Astrocyte of the cerebellum (primary cell): ENCODE measurements at regions not wholly inside any gene's neighbourhood (a gene's known extent, or its start where the extent isn't known, plus 50 kb on each side); places are given as distances from the start of the nearest gene placed in this dataset.

Experiments used
- DNase-seq: peaks from one replicate; pipeline ENCODE4 v3.0.0-alpha.2; 2011; ENCODE audit warnings: low read depth
- H3K4me3 ChIP-seq: 2 replicates; pipeline ENCODE4 v1.5.1; 2011; ENCODE audit warnings: mild to moderate bottlenecking, low read depth, low read length, moderate library complexity
- in situ Hi-C: cut with HindIII; loops from 2 replicates; pipeline ENCODE4 v1.10.0; 2017; ENCODE audit warnings: low sequenced_read_pairs
- TF ChIP-seq, protein P1 (sequence below): IDR thresholded peaks from 2 replicates; pipeline ENCODE4 v1.5.1; 2012; ENCODE audit warnings: low read length, low read depth, moderate library complexity, mild to moderate bottlenecking; ENCODE audit errors: missing control alignments

- TF ChIP-seq, protein P1, sequence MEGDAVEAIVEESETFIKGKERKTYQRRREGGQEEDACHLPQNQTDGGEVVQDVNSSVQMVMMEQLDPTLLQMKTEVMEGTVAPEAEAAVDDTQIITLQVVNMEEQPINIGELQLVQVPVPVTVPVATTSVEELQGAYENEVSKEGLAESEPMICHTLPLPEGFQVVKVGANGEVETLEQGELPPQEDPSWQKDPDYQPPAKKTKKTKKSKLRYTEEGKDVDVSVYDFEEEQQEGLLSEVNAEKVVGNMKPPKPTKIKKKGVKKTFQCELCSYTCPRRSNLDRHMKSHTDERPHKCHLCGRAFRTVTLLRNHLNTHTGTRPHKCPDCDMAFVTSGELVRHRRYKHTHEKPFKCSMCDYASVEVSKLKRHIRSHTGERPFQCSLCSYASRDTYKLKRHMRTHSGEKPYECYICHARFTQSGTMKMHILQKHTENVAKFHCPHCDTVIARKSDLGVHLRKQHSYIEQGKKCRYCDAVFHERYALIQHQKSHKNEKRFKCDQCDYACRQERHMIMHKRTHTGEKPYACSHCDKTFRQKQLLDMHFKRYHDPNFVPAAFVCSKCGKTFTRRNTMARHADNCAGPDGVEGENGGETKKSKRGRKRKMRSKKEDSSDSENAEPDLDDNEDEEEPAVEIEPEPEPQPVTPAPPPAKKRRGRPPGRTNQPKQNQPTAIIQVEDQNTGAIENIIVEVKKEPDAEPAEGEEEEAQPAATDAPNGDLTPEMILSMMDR: no peak
- H3K4me3 ChIP-seq: no peak overlapping the region
- peak; percentile 6 for DNase-seq
- in situ Hi-C loops: no loop called here
Observed at GRCh38 chrX:11886745-11887144, 128.7 kb downstream of the MSL3 start.

DNA sequence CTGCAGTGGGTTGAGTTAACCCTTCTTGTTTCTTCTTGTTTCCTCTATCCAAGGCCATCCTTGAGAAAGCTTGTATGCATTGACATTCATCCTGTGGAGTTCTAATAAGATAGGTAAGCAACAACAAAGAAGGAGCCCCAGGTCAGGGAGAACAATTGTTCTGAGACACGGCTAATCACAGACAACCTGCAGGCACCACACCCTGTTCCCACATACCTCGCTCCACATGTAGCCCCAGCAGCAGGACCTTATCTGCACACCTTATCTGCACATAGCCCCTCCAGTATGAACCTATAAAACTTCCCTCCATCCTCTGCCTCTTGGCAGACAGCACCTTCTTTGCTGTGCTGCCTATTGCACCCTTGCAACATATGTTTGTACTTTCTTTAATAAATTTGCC, 129.1 kb downstream of the MSL3 start:
- DNase-seq: no peak
- no peak overlapping the region for H3K4me3 ChIP-seq
- in situ Hi-C loops: no loop called here
- TF ChIP-seq, protein P1: no peak

DNA sequence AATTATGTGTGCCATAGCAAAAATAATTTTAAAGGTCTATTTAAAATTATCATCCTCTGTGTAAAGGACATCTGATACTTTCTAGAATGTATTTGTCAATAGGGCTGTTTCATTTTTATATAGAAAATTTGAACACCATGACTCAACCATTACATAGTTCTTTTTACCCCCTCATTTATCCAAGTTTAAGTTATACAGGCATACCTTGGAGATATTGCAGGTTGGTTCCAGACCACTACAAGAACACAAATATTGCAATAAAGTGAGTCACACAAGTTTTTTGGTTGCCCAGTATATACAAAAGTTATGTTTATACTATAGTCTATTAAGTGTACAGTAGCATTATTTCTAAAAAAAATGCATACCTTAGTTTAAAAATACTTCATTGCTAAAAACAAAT, 130.4 kb downstream of the MSL3 start:
- DNase-seq: no peak
- in situ Hi-C loops: no loop called here
- no peak overlapping the region for H3K4me3 ChIP-seq
- TF ChIP-seq, protein P1: no peak

- TF ChIP-seq, protein P1: no peak
- in situ Hi-C loops: no loop called here
- no peak for DNase-seq
- no peak overlapping the region for H3K4me3 ChIP-seq
Observed at GRCh38 chrX:11889791-11890190, 131.8 kb downstream of the MSL3 start.

- TF ChIP-seq, protein P1: no peak
- no peak for DNase-seq
Observed at GRCh38 chrX:11890836-11891514, 132.9 kb downstream of the MSL3 start.

GRCh38 chrX:11893933-11894710, 136.1 kb downstream of the MSL3 start:
- H3K4me3 ChIP-seq: no peak overlapping the region
- in situ Hi-C loops: no loop called here
- TF ChIP-seq, protein P1: no peak
- peak; percentile 8 for DNase-seq

More at GRCh38 chrX:11890836-11891514, 132.9 kb downstream of the MSL3 start:
- in situ Hi-C loops: no loop called here
- no peak overlapping the region for H3K4me3 ChIP-seq
